HL-60 (cell line): ENCODE measurements at regions not wholly inside any gene's neighbourhood (a gene's known extent, or its start where the extent isn't known, plus 50 kb on each side); places are given as distances from the start of the nearest gene placed in this dataset.

Experiments used
- CTCF ChIP-seq: IDR thresholded peaks from one replicate; pipeline ENCODE4 v1.5.1; 2011; ENCODE audit warnings: low read length, control low read depth, inconsistent platforms; ENCODE audit not compliant: insufficient read depth
- GABPA ChIP-seq: IDR thresholded peaks from 2 replicates; pipeline ENCODE4 v1.6.1; 2012; ENCODE audit warnings: low read depth
- POLR2AphosphoS5 ChIP-seq: IDR thresholded peaks from 2 replicates; pipeline ENCODE4 v1.6.1; 2012; ENCODE audit warnings: low read depth
- REST ChIP-seq: IDR thresholded peaks from 2 replicates; pipeline ENCODE4 v1.6.1; 2012; ENCODE audit warnings: low read depth; ENCODE audit not compliant: insufficient replicate concordance
- SPI1 ChIP-seq: IDR thresholded peaks from 2 replicates; pipeline ENCODE4 v1.6.1; 2012; ENCODE audit warnings: low read depth, mild to moderate bottlenecking, borderline replicate concordance

GRCh38 chr5:125550274-125550673 lies 803.8 kb upstream of the ZNF608 start:
- TF ChIP-seq REST, result no peak
- TF ChIP-seq CTCF, result no peak
- TF ChIP-seq POLR2AphosphoS5, result no peak
- no peak for TF ChIP-seq SPI1
- TF ChIP-seq GABPA, result no peak
